ENCODE measurements at regions not wholly inside any gene's neighbourhood (a gene's known extent, or its start where the extent isn't known, plus 50 kb on each side); places are given as distances from the start of the nearest gene placed in this dataset.

DNA sequence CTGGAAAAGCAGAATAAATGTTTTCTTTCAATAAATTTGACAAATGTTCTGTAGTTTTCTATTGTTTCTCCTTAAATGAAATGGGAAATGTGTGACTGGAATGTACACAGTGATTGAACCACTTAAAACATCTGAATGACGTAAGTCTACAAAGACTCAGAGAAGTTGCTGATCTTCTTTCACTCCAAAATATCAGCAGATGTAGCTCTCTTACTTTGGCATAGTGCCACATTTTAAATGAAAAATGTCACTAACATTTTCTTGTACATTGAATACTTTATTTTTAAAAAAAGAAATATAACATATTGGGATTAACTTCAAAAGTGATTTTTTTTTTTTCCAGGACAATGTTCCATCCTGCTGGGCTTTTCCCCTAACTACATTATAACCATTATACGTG, 565.6 kb downstream of the TMEM182 start:
- no peak for TF ChIP-seq SIN3A (IDR thresholded peaks at IDR 0.05; ENCODE audit: borderline replicate concordance, insufficient read depth, low read depth, low read length)
- no peak for TF ChIP-seq CTCF (IDR thresholded peaks at IDR 0.05)
- TF ChIP-seq POLR2AphosphoS5 (IDR thresholded peaks at IDR 0.05; ENCODE audit: low read depth, low read length): no peak

Measured in Panc1 (cell line).